ENCODE measurements at regions not wholly inside any gene's neighbourhood (a gene's known extent, or its start where the extent isn't known, plus 50 kb on each side); places are given as distances from the start of the nearest gene placed in this dataset.

DNA sequence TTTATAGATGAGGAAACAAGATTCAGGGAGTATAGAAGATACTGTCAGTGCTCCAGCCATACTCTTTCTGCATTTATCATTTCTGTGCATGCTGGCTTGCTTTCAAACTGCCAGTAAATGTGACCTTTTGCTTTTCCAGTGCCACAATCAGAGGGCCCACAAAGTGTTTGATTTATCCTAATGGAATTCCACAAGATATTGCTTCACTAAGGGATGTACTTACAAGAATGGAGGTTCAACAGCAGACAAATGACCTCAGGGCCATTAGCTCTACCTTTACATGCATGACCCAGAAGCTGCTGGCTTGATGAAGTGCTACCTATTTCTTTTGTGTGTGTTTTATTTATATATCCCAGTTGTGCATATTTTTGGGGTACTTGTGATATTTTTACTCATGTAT, 171.5 kb upstream of the GRIK2 start:
- no peak for DNase-seq (ENCODE audit: low read depth, low spot score)
- H3K4me3 ChIP-seq (ENCODE audit: low read depth, low read length) = no peak overlapping the region
- POLR2A ChIA-PET = no interaction called here
- TF ChIP-seq, protein P1, sequence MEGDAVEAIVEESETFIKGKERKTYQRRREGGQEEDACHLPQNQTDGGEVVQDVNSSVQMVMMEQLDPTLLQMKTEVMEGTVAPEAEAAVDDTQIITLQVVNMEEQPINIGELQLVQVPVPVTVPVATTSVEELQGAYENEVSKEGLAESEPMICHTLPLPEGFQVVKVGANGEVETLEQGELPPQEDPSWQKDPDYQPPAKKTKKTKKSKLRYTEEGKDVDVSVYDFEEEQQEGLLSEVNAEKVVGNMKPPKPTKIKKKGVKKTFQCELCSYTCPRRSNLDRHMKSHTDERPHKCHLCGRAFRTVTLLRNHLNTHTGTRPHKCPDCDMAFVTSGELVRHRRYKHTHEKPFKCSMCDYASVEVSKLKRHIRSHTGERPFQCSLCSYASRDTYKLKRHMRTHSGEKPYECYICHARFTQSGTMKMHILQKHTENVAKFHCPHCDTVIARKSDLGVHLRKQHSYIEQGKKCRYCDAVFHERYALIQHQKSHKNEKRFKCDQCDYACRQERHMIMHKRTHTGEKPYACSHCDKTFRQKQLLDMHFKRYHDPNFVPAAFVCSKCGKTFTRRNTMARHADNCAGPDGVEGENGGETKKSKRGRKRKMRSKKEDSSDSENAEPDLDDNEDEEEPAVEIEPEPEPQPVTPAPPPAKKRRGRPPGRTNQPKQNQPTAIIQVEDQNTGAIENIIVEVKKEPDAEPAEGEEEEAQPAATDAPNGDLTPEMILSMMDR (IDR thresholded peaks at IDR 0.05; ENCODE audit: insufficient read depth, low read length, missing control alignments) = no peak
- CTCF ChIA-PET = interaction anchor here (1.1 kb wide), 1 partner anchor 15 kb away, joined by 3 read pairs; no protein-coding TSS in a partner anchor

DNA sequence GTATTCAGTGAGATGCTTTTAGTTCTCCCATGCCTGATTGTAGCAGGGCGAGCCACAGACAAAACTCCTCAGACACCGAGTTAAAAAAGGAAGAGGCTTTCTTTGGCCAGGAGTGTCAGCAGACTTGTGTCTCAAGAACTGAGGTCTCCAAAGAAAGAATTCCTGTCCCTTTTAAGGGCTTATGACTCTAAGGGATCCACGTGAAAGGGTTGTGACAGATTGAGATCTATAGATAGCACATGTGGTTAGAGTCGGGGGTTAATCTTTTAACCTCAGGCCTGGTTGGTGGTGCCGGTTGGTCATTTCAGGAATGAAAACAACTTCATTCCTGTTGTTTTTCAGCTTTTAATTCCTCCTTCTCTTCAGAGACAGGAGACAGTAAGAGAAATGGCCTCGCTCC, 168.8 kb upstream of the GRIK2 start:
- ChIA-PET POLR2A (no interaction called here), CTCF (no interaction called here)

DNA sequence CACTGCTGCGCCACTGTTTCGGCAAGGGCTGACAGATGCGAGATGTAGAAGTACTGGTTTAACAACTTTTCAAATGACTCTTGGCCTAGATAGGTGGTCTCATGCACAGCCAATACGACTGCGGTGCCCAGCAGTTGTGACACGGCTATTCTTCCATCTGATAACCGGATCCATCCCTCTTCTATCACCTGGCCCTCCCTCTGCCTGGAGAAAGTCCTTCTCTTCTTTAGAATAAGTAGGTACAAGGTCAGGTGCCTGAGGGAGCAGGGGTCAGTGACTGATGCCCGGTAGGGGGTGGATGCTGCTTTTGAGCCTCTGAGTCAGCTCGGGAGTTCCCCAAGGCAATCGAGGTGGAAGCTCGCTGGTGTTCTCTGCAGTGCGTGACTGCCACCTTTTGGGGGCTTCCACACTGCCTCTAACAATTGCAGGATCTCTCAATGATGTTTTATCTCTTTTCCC, 166.8 kb upstream of the GRIK2 start:
- H3K4me3 ChIP-seq (ENCODE audit: low read depth, low read length) = no peak overlapping the region
- DNase-seq (ENCODE audit: low read depth, low spot score) = no peak
- TF ChIP-seq, protein P1 (IDR thresholded peaks at IDR 0.05; ENCODE audit: insufficient read depth, low read length, missing control alignments) = peak; percentile 33
- ChIA-PET POLR2A (no interaction called here), CTCF (no interaction called here)

More for the DNA sequence above, 168.8 kb upstream of the GRIK2 start:
- DNase-seq (ENCODE audit: low read depth, low spot score) = no peak
- H3K4me3 ChIP-seq (ENCODE audit: low read depth, low read length) = no peak overlapping the region
- TF ChIP-seq, protein P1 (IDR thresholded peaks at IDR 0.05; ENCODE audit: insufficient read depth, low read length, missing control alignments) = no peak

DNA sequence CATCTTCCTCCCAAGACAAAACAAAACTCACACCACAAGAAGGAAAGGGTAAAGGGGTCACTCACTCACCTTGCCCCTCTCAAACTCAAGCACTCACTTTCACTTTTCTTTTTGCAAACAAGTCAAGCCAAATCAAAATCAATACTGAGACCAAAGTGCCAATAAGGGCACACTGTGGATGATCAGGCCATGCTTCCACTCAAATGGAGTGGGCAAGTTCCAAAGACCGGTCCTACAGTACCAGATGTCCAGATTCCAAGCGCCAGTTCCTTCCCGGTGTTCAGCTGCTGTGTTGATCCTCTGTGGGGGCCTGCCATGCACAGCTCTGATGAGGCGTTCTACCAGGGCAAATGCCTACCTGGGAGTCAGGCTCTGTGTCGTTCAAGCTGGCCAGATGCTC, 162.6 kb upstream of the GRIK2 start:
- DNase-seq (ENCODE audit: low read depth, low spot score) = no peak
- TF ChIP-seq, protein P1 (IDR thresholded peaks at IDR 0.05; ENCODE audit: insufficient read depth, low read length, missing control alignments) = no peak
- ChIA-PET CTCF (no interaction called here), POLR2A (no interaction called here)
- H3K4me3 ChIP-seq (ENCODE audit: low read depth, low read length) = no peak overlapping the region

DNA sequence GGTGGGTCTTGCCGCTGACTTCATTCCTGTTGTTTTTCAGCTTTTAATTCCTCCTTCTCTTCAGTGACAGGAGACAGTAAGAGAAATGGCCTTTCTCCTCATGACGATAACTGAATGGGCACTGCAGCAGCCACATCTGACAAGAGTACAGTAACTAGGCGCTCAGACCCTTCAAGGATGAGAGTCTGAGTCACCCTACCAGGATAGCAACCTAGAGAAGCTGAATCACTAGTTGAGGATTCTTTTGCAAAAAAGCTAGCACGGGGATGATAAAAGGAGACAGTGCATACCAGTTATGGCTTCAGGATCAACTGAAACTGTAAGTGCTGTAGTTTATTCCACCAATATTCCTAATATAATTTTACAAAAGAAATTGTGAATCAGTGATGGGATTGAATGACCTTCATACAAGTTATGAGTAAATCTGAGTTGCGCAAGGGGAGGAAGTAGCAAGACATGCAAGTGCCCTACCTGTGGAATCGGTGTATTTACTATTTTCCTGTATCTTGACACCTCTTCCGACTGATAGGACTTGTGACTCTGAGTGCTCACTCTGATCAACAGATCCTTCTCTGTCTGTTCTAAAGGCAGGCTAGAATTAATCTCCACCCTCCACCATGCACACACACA, 161.8 kb upstream of the GRIK2 start:
- TF ChIP-seq, protein P1 (IDR thresholded peaks at IDR 0.05; ENCODE audit: insufficient read depth, low read length, missing control alignments) = no peak
- no peak overlapping the region for H3K4me3 ChIP-seq (ENCODE audit: low read depth, low read length)
- DNase-seq (ENCODE audit: low read depth, low spot score) = no peak
- POLR2A ChIA-PET = no interaction called here
- CTCF ChIA-PET = no interaction called here

DNA sequence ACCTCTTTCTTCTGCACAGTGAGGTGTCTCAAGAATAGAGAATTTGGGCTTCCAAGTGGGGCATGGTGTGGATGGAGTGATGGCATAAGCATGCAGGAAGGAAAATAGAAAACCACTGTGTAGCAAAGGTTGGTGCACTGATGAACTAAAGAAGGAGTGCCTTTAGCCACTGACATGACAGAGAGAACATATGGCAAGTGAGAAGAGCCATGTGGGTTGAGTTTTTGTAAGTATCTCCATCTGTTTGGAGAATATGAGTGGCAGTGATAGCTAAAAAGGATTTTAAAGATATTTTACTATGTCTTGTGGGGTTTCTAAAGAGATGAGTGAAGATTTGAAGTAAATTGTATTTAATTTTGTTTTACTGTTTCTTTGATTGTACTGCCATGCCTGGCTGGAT, 160.5 kb upstream of the GRIK2 start:
- TF ChIP-seq, protein P1 (IDR thresholded peaks at IDR 0.05; ENCODE audit: insufficient read depth, low read length, missing control alignments) = no peak
- POLR2A ChIA-PET = no interaction called here
- CTCF ChIA-PET = interaction anchor here (0.6 kb wide), 1 partner anchor 37 kb away, joined by 3 read pairs; no protein-coding TSS in a partner anchor
- DNase-seq (ENCODE audit: low read depth, low spot score) = no peak
- H3K4me3 ChIP-seq (ENCODE audit: low read depth, low read length) = no peak overlapping the region

All from AG04449 (cell line).